NCI-H1694 (cell line): ENCODE measurements at regions not wholly inside any gene's neighbourhood (a gene's known extent, or its start where the extent isn't known, plus 50 kb on each side); places are given as distances from the start of the nearest gene placed in this dataset.

Experiments
- DNase-seq: peaks from one replicate; lab custom pipeline; 2025; lab: John Stamatoyannopoulos, UW

GRCh38 chr20:62545901-62546525 lies 70.2 kb upstream of the GATA5 start:
- DNase-seq, result no peak

DNA sequence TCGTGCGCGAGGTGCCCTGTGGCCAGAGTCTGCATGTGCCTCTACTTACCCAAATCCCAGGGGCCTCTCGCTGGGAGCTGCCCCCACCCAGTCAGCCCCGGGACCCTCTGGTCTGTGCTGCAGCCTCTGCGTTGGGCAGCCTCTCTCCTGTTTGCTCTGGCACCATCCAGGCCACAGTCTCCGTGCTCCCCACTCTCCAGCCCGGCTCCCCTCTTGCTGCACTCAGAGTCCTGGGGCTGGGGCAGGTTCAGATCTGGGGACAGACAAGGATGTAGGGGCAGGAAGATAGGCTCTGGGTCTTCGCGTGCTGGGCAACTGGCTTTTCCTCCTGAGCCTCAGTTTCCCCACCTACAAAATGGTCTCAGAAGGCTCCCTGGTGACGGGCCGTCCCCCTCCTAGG lies 70.8 kb upstream of the GATA5 start:
- DNase-seq, result no peak

DNA sequence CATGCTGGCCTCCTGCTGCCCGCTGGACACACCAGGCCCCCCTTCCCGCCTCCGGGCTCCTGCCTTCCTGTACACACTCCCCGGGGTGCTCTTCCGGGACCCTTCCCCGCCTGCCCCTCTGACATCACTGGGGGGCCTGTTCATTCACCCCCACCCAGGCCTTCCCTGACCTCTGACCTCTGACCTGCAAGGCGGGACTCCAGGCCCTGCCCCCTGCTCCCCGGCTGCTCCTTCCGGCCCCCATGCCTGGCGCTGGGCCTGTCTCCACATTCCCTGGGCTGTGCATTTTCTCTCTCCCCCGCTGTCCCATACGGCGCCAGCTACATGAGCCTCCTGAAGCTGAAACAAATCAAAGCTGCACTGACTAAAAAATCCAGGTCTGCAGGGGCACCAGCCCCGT lies 71.6 kb upstream of the GATA5 start:
- DNase-seq, result no peak

DNA sequence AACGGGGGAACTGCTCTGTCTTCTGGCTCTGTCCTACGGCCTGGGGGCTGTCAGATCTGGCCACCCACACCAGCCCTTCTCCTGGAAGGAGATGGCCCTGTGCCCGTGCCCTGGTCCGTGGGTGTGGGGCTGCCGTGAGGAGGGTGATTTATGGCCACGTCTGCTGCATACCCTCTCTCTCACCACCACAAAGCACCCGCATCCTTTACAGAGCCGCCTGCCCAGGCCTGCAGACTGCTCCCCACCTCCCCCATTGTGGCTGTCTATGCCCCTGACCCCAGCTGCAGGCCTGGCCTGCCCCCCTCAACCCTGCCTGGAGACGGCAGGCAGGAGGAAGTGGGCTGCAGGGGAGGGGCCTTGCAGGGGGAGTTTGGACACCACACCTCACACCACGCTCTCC lies 72.7 kb upstream of the GATA5 start:
- DNase-seq, result no peak

DNA sequence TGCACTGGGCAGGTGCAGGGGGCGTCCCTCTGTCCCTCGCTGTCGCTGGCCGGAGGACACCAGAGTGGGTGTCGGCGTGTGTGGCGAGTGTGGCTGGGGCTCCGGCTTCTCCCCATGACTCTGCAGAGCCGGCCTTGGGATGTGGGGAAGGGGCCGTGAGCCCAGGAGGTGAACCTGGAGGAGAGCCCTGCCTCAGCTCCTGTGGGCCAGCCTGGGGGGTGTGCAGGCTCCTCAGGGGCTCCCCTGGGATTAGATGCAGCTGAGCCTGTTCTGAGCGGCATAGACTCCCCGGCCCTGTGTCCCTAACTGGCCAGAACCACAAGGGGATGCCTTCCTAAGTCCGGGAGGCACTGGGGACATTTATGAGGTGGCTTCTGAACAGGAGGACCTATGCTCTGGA lies 73.2 kb upstream of the GATA5 start:
- no peak for DNase-seq

- DNase-seq, result no peak
Observed at GRCh38 chr20:62549499-62550086, 73.8 kb upstream of the GATA5 start.

DNA sequence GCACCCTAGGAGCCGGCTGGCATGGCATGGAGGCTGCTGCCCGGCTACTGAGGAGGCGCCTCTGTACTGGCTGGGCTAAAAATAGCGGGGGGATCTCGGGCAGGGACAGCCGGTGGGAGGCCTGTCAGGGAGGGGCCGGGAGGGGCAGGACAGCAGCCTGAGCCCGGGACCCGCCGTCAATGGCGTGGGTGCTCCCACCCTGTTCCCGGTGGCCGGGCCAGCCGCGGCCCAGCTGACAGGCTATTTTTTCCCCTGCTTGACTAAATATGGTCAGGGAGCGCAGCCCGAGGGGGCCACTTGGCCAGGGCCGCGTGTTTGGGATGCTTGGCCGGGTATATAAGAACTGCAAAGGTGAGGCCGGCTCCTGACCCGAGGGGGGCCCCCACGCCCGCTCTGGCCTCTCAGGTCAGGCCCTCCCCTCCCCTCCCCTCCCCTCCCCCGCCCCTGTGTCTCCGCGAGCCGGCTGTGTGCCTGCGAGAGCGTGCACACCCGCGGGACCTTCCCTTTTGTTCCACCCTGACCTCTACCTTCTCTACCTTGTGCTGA lies 74.4 kb upstream of the GATA5 start:
- DNase-seq, result no peak

DNA sequence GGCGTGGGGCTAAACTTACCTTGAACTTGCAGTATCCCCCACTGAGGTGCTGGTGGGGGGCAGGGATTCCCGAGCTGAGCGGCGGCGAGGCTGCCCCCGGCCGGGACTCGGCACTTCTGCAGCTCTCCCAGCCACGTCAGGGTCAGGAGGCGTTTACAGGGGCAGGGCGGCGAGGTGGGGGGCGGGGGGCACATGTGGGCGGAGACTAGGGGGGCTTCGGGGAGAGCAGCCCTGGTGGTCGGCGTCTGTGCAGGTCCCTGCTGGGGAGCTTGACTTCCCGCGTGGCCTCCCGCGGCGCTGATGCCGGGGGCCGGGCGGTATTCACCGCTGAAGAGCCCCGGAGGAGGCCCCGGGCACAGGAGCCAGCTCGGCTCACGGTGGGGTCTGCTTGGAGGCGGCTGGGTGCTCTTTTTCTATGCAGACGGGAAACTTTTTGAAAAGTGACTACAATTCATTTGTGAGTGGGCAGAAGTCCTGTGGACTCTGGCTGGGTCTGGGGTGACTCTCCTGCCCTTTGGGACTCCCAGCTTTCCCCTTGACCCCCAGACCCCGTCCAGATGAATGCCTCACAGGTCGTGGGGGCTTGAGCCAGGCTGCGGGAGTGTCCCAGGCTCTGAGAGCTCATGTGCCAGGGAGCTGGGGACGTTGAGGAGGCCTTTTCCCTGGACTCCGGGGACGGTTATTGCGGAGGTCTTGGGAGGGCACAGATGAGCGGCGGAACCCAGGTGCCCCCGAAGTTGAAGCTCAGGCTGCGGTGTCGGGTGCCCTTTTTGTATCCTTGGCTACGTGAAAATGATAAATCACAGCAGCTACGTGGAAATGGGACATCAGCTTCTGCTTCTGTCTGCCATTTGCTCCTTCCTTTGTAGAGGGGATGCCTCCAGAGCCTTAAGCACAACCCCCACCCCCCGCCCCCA lies 75.9 kb upstream of the GATA5 start:
- no peak for DNase-seq

DNA sequence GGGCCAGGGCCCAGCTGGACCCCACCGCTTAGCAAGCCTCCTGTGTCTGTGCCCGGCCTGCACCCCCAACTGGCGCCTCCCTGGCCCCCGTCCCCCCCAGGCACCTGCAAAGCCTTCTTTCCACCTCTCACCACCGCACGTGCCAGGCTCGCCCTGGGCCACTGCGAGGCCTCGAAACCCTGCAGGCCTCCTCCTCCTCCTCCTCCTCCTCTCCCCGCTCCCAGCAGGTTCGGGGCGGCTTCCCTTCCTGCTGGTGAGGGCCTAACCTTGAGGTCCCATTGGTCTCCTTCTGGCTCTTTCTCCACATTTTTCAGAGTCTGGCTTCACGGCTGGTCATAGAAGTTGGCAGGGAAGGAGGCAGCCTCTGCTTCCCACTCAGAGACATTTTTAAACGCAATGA lies 76.8 kb upstream of the GATA5 start:
- no peak for DNase-seq

DNA sequence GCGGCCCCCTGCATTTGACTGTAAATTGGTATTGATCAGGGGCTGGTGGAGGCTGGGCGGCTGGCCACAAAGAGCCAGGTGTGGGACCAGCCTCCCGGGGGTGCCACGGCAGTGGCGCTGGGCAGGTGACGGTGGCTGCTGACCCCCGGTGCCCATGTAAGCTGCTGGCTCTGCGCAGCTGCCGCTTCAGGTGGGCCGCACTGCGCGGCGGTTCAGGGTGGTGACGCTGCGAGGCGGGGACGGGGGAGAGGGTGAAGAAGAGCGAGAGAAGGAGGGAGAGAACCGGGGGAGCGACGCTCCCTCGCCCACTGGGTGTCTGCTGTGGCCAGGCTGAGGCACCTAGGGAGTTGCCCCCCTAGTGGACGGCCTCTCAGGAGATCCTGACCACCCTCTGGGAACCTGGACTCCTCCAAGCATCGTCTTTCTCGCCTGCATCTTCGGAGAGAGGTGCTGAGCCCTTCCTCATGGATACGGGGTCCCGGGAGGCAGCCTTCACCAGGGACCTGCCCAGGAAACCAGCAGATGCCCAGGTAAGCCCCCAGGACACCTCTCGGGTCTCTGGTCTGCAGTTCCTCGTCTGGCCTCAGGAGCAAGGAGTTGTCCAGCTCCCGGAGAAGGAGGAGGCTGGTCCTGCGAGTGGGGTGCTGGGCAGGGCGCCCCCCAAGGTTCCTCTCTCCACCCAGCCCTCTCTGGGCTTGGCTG lies 77.5 kb upstream of the GATA5 start:
- no peak for DNase-seq

- DNase-seq, result no peak
Observed at GRCh38 chr20:62553838-62554161, 78.0 kb upstream of the GATA5 start.

DNA sequence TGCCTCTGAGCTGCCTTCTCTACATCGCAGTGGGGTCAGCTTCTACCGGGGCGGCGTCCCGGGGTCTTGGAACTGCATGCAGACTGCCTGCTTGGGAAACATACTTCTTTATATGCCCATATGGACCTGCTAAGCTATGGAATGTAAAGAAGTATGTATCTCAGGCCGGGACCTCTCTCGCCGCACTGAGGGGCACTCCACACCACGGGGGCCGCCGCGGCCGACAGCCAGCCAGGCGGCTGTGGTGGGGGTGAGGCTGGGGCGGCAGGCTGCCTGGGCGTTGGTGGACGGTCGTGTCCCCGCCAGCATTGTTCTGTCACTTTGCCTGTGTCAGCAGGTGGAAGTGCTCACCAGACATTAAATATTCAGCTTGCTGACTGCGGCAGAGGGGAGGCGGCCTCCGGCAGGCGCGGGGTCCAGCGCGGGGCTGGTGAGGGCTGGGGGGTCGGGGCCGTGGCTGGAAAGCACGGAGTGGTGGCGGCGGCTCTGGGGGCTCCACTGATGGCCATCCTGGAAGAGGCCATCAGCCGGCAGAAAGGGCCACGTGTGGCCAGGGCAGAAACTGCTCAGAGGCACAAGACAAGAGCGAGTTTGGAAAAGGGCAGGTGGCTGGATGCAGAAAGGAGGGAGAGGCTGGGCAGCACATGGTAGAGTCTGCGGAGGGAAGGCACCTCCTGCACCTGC lies 78.6 kb upstream of the GATA5 start:
- no peak for DNase-seq

GRCh38 chr20:62554898-62555641 lies 79.3 kb upstream of the GATA5 start:
- DNase-seq, result no peak

- DNase-seq, result no peak
Observed at GRCh38 chr20:62555642-62556420, 80.0 kb upstream of the GATA5 start.

GRCh38 chr20:62557462-62557861 lies 81.7 kb upstream of the GATA5 start:
- DNase-seq, result no peak

- DNase-seq, result no peak
Observed at GRCh38 chr20:62557999-62558408, 82.2 kb upstream of the GATA5 start.

- DNase-seq, result no peak
Observed at GRCh38 chr20:62558779-62559178, 83.0 kb upstream of the GATA5 start.

DNA sequence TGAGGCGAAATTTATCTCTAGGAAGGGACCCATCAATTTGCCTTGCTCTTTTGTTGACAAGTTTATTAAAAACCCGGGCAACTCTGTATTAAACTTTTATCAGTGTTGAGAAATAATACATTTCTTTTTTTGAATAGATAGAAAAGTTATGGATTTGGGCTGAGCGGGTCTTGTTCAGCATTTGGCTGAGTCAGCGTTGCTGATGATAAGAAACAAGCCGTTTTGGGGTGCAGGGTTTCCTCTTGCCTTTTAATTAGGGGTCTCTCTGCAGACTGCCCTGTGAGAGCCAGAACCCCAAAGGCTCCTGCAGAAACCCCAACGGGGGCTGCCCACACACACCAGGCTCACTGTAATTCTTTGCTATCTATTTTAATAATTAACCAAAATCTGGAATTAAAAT lies 82.1 kb upstream of the SLCO4A1 start:
- DNase-seq, result no peak

DNA sequence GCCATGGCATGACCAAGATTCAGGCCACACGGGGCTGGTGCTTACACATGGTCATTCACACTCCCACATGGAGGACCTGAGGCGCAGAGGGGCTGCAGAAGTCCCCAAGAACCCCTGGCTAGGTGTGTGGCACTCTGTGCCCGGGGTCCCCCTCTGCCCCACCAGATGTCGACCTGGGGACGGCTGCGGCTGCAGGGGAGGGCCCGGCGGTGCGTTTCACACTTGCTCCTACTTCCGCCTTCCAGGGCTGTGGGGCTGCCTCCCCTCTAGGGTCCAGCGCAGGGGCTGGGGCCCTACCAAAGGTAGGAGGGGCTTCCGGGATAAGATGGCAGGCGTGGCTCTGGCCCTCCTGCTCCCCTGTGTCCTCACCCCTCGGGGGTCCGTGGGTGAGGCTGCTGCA lies 81.1 kb upstream of the SLCO4A1 start:
- DNase-seq, result no peak

DNA sequence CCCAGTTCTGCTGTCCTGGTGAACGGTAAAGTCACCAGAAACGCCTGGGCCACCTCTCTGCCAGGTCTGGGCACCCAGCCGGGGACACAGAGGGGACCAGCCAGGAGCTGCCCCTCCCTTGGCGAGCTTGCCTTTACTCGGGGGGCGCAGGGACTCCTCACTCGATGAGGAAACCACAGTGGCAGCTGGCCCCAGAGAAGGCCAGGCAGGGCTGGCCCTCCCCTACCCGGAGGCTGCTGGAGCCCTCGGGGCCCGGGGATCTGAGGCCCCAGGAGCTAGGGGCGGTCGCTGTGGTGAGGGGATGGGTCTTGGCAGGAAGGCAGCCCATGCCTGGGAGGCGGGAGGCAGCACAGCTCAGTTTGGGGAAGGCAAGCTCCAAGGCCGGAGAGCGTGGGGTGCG lies 80.4 kb upstream of the SLCO4A1 start:
- no peak for DNase-seq
